NCI-H146 (cell line): ENCODE measurements at regions not wholly inside any gene's neighbourhood (a gene's known extent, or its start where the extent isn't known, plus 50 kb on each side); places are given as distances from the start of the nearest gene placed in this dataset.

ENCODE experiments used
- DNase-seq: peaks from one replicate; lab custom pipeline; 2025; lab: John Stamatoyannopoulos, UW

DNA sequence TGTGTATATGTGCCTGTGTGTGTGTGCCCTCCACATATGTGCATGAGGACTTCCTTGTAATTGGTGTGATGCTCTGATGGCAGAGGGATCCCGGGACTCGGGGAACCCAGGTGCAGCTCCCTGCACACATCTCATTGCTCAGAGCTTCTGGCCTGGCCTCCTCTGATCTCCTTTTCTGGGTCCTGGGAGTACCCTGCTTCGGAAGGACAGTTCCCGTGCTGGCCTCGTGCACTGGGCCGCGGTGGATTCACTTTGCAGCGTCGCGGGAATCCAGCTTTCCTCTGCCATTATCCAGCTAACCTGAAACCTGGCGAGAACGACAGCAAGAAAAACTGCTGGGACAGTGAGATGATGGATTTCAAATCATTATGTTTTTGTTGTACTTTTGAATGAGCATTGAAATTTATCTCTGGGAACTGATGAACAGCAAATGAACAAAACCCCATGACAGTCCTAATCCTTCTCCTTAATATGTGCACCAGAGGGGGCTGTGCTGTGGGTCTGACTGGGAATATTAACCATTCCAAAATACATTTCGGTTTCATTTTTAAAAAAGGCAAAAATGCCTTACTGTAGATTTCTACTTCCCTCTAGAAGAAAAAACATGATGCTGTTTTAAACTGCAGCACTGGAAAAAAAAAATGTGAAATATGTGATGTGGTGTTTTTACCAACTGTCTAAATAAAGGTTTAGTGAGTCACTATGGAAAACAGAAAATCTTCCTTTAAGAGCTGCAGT is 78.2 kb downstream of the PTGR3 start:
- DNase-seq, result no peak

DNA sequence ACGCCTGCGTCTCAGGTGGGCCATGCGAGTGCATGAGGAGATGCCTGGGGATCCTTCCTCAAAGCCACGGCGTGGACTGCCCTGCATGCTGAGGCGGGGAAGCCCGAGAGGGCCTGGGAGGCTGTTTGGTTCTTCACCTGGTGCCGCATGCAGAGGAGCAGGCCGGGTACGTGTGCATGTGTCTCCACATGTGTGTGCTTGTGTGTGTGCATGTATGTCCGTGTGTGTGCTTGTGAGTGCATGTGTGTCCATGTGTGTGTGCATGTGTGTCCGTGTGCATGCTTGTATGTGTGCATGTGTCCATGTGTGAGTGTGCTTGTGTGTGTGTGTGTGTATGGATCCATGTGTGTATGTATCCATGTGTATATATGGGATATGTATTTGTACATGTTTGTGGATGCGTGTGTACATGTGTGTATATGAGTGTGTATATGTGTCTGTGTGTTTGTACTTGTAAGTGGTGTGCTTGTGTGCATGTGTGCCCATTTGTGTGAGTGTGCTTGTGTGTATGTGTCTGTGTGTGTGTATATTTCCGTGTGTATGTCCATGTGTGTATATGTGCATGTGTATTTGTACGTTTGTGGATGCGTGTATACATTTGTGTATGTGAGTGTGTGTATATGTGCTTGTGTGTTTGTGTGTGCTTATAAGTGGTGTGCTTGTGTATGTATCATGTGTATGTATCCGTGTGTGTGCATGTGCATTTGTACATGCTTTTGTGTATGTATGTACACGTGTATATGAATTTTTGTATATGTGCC is 79.0 kb downstream of the PTGR3 start:
- DNase-seq, result no peak

DNA sequence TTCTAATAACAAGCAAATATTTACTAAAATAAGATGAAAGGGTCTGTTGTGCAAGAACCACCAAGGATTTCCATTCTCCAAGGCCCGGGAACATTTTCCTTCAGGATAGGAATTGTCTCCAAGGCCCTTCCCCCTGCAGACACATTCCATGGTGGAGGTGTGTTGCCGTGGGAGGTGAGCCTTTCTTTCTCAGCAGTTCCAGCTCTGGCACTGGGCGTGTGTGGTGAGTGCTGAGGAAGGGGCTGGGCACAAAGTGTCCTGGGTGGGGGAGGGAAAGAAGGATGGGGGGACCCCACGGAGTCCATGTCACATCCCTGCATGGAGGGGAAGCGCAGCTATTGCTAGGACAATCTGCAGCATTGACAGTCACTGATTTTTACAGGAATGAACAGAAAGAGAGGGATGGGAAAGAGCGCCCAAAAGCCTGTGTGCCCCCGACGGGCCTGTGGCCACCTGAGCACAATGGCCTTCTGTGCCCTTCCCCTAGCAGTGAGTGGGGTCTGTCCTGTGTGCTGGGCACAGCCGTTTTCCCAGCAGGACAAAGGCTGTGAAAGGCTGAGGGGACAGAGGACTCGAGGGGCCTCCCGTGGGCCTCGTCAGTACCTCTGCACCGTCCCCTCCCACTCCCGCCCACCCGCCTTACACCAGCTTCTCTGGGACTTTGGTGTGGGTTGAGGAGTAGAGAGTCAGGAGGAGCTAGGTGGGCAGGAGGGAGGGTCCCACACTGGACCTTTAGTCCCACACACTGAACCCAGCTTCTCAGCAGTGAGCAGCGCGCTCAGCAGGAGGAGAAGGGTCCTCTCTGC is 79.8 kb downstream of the PTGR3 start:
- DNase-seq, result no peak

DNA sequence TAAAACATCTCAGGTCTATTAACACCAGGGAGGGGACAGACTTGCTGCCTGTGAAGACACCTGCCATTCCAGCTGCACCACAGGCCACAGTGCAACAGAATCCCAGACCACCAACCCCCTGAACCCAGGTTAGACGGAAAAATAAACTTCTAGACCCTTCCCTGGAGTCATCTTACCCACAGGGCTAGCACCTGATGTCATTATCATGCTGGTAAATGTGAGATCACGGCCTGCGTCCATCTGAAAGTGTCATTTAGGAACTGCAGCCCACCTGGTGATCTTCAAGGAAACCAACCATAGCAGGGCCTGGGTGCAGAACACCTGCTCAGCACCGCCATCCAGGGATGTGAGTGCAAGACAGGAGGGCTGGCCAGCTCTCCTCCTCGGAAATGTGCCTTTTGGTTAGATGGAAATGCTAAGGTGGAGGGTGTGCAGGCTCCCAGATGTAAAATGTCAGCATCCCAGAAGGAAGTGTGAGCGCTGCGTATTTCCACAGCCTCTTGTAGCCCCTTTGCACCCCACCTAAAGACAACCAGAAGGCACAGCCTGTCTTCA is 80.8 kb downstream of the PTGR3 start:
- no peak for DNase-seq

DNA sequence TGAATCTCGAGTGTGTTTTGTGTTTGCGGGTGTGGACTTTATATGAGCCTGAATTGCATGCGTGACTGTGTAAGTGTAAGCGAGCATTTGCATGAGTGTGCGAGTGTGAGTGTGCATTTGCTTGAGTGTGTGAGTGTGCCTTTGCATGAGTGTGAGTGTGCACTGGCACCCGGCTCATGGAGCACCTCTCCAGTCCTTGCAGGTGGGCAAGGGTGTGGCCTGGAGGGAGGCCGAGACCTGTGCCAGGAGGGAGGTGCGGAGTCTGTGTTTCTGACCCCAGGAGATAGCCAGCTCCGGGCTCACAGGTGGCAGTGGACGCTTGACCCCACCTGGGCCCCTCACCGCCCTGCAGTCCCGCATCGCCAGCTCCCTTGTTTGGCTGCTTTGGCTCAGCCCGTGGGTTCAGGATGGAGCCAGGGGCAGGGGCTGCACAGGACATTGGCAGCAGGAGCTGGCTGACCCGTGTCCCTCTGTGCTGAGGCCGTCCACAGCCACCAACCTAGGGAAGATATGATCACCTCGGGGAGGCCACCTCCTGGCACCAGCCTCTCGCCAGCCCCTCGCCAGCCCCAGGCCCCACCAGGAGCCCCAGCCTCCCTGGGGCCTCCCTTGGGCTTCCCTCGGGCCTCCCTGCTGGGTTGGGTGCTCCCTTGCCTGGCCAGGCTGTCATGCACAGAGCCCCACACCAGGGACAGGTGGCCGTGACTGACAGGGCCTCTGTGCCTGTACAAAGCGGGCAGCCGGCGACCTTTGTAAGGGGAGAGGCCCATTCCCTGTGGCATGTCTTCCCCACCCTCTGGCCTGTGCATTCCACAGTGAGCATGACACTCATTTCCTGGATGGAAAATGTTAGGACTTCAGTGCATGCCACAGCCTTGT is 81.6 kb downstream of the PTGR3 start:
- no peak for DNase-seq

DNA sequence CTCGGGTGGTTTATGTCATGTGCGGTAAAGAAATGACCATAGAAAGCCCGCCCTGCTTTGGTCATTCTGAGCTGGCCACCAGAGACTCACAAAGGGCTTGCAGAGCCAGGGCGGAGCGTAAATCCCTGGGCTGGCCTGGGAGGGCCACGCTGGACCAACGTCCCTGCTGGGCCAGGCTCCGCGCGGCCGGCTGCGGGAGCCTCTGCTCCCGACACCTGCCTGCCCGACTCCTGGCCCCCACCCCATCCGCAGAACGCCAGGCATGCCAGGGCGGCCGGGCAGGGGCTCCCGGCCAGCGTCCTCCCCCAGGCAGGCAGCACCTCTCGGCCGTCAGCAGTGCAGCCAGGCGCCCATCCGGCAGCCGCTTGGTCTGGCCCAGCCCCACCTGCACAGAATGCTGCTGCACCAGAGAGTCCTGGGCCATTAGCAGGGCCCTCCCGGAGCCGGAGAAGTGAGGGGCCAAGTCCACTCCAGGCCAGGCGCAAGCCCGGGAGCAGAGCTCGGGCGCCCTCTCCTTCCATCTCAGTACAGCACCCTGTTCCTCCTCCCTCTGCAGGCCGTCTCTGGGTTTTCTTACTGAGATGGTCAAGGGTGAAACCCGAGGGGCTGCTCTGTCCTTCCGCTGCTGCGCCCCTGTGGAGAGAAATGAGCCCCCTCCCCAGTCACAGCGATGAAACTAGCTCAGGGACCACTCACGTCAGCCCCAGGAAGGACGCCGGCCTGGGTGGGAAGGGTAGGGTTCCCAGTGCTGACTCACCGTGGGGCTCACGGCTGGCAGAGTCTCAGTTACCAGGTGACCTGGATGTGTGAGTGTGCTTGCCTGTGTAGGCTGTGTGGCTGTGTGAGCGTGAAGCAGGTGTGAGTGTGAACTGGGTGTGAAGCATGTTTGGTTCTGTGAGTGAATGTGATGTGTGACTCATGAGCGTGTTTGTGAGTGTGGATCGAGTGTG is 83.3 kb downstream of the PTGR3 start:
- peak; percentile 44 for DNase-seq

DNA sequence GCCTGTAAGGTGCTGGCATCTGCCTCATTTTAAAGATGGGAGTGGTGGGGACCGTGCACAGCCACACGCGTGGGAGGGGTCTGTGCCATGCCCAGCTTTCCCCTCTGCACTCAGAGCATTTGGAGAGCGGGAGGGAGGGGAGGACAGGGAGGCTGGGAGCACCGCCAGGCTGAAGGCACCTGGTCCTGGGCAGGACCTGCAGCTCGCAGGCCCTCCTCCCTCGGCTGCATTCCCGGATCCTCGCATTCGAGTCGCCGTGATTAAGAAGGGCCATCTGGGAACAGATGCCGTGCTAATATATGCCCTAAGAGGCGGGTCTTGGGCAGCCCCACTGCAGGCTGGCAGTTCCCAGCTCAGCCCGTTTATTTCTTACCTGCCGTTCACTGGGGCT is 84.0 kb downstream of the PTGR3 start:
- no peak for DNase-seq

DNA sequence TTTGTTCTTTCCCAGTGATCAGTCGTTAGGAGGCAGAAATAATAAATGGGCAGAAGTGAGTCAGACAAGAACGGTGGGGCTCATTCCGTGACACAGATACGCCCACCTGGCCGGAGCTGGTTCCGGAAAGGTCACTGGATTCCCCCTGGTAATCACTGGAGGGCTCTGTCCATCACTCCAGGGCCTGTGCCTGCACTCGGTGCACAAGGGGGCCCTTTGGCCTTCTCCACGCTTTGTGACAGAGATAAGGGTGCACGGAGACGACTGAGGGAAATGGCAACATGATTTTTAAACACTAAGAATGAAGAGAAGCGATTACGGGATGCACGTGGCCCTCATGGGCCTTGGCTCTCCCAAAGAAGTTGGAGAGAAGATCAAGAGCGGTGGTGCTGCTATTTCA is 84.4 kb downstream of the PTGR3 start:
- DNase-seq, result no peak

DNA sequence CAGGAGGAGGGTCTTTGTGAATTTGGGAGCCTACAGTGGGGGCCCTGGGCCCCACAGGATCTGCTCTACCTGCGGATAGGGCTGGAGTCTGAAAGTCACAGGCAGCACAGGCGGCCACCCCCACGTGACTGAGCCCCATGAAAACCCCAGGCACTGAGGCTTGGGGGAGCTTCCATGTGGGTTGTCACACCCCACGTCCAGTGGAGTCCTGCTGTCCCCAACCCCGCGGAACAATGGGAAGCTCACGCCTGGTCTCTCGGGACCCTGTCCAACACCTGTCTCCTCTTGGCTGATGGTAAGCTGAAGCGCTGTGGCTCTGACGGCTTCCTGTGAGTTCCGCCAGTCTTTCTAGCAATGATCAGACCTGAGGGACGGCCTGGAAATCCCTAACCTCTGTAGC is 85.8 kb downstream of the PTGR3 start:
- peak; percentile 57 for DNase-seq

DNA sequence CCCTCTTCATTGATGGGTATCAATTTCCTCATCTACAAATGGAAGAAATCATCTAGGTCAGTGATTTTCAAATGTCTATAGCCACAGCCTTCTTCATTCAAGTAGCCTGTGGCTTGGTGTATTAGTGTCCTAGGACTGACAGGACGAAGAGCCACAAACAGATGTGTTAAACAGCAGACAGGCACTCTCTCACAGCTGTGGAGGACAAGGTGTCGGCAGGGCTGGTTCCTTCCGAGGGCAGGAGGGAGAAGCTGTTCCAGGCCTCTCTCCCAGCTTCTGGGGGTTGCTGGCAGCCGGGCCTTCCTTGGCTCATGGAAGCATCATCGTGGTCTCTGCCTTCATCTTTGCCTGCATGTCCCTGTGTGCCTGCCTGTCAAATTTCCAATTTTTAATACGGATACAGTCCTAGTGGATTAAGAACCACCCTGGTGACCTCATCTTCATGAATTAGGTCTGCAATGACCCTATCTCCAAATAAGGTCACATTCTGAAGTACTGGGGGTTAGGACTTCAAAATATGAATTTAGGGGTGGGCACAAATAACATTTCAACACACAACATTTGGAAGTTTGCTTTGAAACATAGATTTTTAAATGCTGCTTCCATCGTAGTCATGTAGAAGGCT is 86.5 kb downstream of the PTGR3 start:
- DNase-seq, result no peak

DNA sequence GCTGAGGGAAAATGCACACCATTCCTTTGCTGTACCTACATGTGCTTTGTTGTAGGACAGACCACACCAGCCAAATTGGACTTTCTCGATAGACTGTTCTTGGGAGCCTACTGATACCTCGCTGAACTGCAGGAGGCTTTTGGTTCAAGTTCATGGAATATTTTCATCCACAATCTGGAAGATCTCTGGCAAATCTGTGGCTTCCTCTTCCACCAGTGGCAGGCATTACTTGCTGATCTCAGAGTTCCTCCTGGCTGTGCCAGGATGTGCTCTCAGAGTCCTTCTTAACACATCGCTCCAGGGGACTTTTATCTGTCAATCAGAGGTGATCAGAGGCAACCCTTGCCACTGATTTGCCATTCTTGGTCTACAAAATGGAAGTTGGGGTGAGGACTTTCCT is 87.7 kb downstream of the PTGR3 start:
- no peak for DNase-seq

DNA sequence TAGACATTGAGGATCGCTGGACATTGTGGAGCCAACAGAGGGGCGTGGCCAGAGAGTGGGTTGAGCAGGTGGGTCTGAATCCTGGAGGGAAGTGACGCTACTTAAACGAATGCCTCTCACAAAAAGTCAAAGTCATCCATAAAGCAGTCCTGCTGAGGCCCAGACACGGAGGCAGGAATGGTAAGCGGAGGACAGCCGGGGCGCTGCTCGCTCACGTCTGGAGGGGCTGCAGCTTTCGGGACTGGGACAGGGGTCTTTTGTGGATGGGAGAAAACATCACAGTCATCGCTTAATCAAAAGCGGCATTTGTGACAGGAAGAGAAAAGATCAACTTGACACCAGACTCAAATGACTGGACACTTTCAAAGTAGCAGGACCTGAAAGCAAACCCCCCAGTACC is 88.4 kb downstream of the PTGR3 start:
- DNase-seq, result no peak

DNA sequence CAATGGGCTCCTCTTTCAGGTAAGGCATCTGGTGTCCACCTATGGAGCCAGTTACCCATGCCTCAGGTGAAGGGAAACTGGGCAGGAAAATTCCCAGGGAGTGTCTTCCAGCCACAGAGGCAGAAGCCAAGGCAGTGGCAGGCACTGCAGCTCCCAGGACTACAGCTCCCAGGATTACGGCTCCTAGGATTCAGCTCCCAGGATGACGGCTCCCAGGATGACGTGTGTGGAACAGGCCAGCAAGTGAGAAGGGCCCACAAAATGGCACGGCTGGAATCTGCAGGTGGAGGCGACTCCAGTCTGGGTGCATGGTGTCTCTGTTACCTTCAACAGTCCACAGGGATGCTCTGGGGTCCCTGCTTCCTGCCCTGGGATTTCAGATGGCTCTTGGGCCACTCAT is 92.1 kb downstream of the PTGR3 start:
- DNase-seq, result no peak

DNA sequence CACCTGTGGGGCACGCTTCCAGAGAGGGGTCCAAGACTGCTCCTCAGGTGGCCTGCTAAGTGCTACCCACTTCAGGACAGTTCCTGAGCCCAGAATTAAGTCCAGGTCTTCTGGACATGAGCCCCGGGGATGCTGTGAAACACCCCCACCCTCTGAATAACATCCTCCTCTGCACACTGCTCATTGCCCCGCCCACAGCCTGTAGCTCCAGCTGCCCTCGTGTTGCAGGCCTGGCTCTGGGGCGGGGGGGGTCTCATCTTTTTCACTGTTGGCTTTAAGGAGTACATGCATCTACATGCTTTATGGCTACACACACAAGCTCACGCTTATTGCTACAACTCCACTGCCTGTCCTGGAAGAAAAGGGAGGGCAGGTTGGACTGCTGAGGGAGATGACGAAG is 92.8 kb downstream of the PTGR3 start:
- DNase-seq, result peak; percentile 44

DNA sequence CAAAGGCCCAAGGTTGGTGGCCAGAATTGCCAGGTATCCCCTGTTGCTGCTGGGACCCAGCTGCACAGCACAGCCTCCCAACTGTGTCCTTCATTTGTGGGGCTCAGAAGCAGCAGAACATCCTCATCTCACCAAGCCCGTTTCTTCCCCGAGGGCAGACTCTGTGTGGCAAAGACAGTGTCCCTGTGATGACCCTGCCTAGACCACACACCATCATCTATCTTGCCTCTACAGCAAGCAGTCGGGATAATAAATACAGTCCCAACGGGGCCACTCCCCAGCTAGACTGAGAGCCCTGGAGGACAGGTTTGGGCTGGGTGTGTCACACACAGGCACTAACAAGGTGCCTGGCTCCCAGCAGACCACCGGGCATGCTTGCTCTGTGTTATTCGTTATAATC is 93.4 kb downstream of the PTGR3 start:
- DNase-seq, result no peak
